Lower leg skin (tissue), 3 donors: ENCODE measurements at regions not wholly inside any gene's neighbourhood (a gene's known extent, or its start where the extent isn't known, plus 50 kb on each side); places are given as distances from the start of the nearest gene placed in this dataset.

Source experiments
- CTCF ChIP-seq, 3 donors: fragments of 450-650 bp; IDR thresholded peaks; one replicate each; pipeline ENCODE4 v1.5.1; 2016; ENCODE audit warnings: antibody characterized with exemption in 3 of 3, mild to moderate bottlenecking in 3 of 3, moderate library complexity in 2 of 3
- POLR2A ChIP-seq, 2 donors: fragments of 450-650 bp; IDR thresholded peaks; one replicate each; pipeline ENCODE4 v1.6.1; 2016 to 2017; ENCODE audit warnings: antibody characterized with exemption in 2 of 2, mild to moderate bottlenecking in 1 of 2, moderate library complexity in 1 of 2

- TF ChIP-seq POLR2A (IDR thresholded peaks at IDR 0.05) (no peak), CTCF (IDR thresholded peaks at IDR 0.05) (no peak)
Measured at GRCh38 chr2:60324536-60324935, 228.9 kb downstream of the BCL11A start.
